ENCODE measurements at regions not wholly inside any gene's neighbourhood (a gene's known extent, or its start where the extent isn't known, plus 50 kb on each side); places are given as distances from the start of the nearest gene placed in this dataset.

GRCh38 chr2:11904029-11904428 lies 157.6 kb downstream of the LPIN1 start:
- Histone ChIP-seq H3K36me3 (no peaks in the 10 kb centered on the region), H3K27ac (no peak overlapping the region), H3K4me3 (no peak overlapping the region), H3K27me3 (replicated peaks) (no peaks in the 10 kb centered on the region), H3K4me1 (replicated peaks) (peaks cover 5% of the 10 kb centered on the region; the same call in 1 of the 2 replicates), H3K9me3 (replicated peaks) (no peaks in the 10 kb centered on the region)
- DNase-seq (ENCODE audit: low read depth in 1 of 2, low spot score in 2 of 2), result no peak

- Histone ChIP-seq H3K4me1 (replicated peaks) (no peaks in the 10 kb centered on the region), H3K27me3 (replicated peaks) (no peaks in the 10 kb centered on the region), H3K27ac (no peak overlapping the region), H3K9me3 (replicated peaks) (no peaks in the 10 kb centered on the region), H3K36me3 (no peaks in the 10 kb centered on the region), H3K4me3 (no peak overlapping the region)
- DNase-seq (ENCODE audit: low read depth in 1 of 2, low spot score in 2 of 2), result no peak
These were observed 158.5 kb downstream of the LPIN1 start for GRCh38 chr2:11904941-11905340.

GRCh38 chr2:11907190-11907589 lies 160.8 kb downstream of the LPIN1 start:
- DNase-seq (ENCODE audit: low read depth in 1 of 2, low spot score in 2 of 2), result no peak
- no peaks in the 10 kb centered on the region for H3K4me1 ChIP-seq (replicated peaks)

GRCh38 chr2:11910971-11911370 lies 164.5 kb downstream of the LPIN1 start:
- H3K27ac ChIP-seq, result no peak overlapping the region
- no peaks in the 10 kb centered on the region for H3K9me3 ChIP-seq (replicated peaks)
- no peak for DNase-seq (ENCODE audit: low read depth in 1 of 2, low spot score in 2 of 2)
- H3K36me3 ChIP-seq, result no peaks in the 10 kb centered on the region
- no peaks in the 10 kb centered on the region for H3K27me3 ChIP-seq (replicated peaks)
- no peaks in the 10 kb centered on the region for H3K4me1 ChIP-seq (replicated peaks)
- no peak overlapping the region for H3K4me3 ChIP-seq

More at GRCh38 chr2:11907190-11907589, 160.8 kb downstream of the LPIN1 start:
- Histone ChIP-seq H3K4me3 (no peak overlapping the region), H3K27me3 (replicated peaks) (no peaks in the 10 kb centered on the region), H3K36me3 (no peaks in the 10 kb centered on the region), H3K27ac (no peak overlapping the region), H3K9me3 (replicated peaks) (no peaks in the 10 kb centered on the region)

GRCh38 chr2:11912980-11913379 lies 166.5 kb downstream of the LPIN1 start:
- DNase-seq (ENCODE audit: low read depth in 1 of 2, low spot score in 2 of 2), result no peak
- H3K36me3 ChIP-seq, result no peaks in the 10 kb centered on the region
- no peaks in the 10 kb centered on the region for H3K27me3 ChIP-seq (replicated peaks)
- no peaks in the 10 kb centered on the region for H3K4me1 ChIP-seq (replicated peaks)
- no peak overlapping the region for H3K4me3 ChIP-seq
- H3K27ac ChIP-seq, result no peak overlapping the region
- H3K9me3 ChIP-seq (replicated peaks), result no peaks in the 10 kb centered on the region

GRCh38 chr2:11914455-11914854 lies 168.0 kb downstream of the LPIN1 start:
- DNase-seq (ENCODE audit: low read depth in 1 of 2, low spot score in 2 of 2), result no peak
- H3K27ac ChIP-seq, result no peak overlapping the region
- no peak overlapping the region for H3K4me3 ChIP-seq

GRCh38 chr2:11915650-11916049 lies 169.2 kb downstream of the LPIN1 start:
- H3K36me3 ChIP-seq, result no peaks in the 10 kb centered on the region
- no peaks in the 10 kb centered on the region for H3K9me3 ChIP-seq (replicated peaks)
- no peaks in the 10 kb centered on the region for H3K4me1 ChIP-seq (replicated peaks)
- H3K4me3 ChIP-seq, result no peak overlapping the region
- DNase-seq (ENCODE audit: low read depth in 1 of 2, low spot score in 2 of 2), result no peak
- no peak overlapping the region for H3K27ac ChIP-seq
- no peaks in the 10 kb centered on the region for H3K27me3 ChIP-seq (replicated peaks)

More at GRCh38 chr2:11914455-11914854, 168.0 kb downstream of the LPIN1 start:
- H3K36me3 ChIP-seq, result no peaks in the 10 kb centered on the region
- no peaks in the 10 kb centered on the region for H3K4me1 ChIP-seq (replicated peaks)
- H3K9me3 ChIP-seq (replicated peaks), result no peaks in the 10 kb centered on the region
- H3K27me3 ChIP-seq (replicated peaks), result no peaks in the 10 kb centered on the region

- H3K9me3 ChIP-seq (replicated peaks), result no peaks in the 10 kb centered on the region
- no peak for DNase-seq (ENCODE audit: low read depth in 1 of 2, low spot score in 2 of 2)
- no peaks in the 10 kb centered on the region for H3K4me1 ChIP-seq (replicated peaks)
- no peak overlapping the region for H3K27ac ChIP-seq
- no peak overlapping the region for H3K4me3 ChIP-seq
- H3K27me3 ChIP-seq (replicated peaks), result no peaks in the 10 kb centered on the region
- H3K36me3 ChIP-seq, result no peaks in the 10 kb centered on the region
These were observed 173.5 kb downstream of the LPIN1 start for GRCh38 chr2:11919953-11920352.

GRCh38 chr2:11920993-11921583 lies 174.7 kb downstream of the LPIN1 start:
- Histone ChIP-seq H3K27ac (no peak overlapping the region), H3K27me3 (replicated peaks) (no peaks in the 10 kb centered on the region), H3K9me3 (replicated peaks) (no peaks in the 10 kb centered on the region), H3K4me1 (replicated peaks) (no peaks in the 10 kb centered on the region), H3K4me3 (no peak overlapping the region), H3K36me3 (no peaks in the 10 kb centered on the region)
- no peak for DNase-seq (ENCODE audit: low read depth in 1 of 2, low spot score in 2 of 2)

GRCh38 chr2:11922294-11922693 lies 175.9 kb downstream of the LPIN1 start:
- Histone ChIP-seq H3K36me3 (no peaks in the 10 kb centered on the region), H3K9me3 (replicated peaks) (no peaks in the 10 kb centered on the region), H3K27ac (no peak overlapping the region), H3K4me3 (no peak overlapping the region), H3K27me3 (replicated peaks) (no peaks in the 10 kb centered on the region), H3K4me1 (replicated peaks) (no peaks in the 10 kb centered on the region)
- no peak for DNase-seq (ENCODE audit: low read depth in 1 of 2, low spot score in 2 of 2)

GRCh38 chr2:11923935-11924334 lies 177.5 kb downstream of the LPIN1 start:
- H3K36me3 ChIP-seq, result no peaks in the 10 kb centered on the region
- H3K27me3 ChIP-seq (replicated peaks), result no peaks in the 10 kb centered on the region
- no peak overlapping the region for H3K27ac ChIP-seq
- no peak overlapping the region for H3K4me3 ChIP-seq
- no peaks in the 10 kb centered on the region for H3K9me3 ChIP-seq (replicated peaks)
- DNase-seq (ENCODE audit: low read depth in 1 of 2, low spot score in 2 of 2), result no peak
- no peaks in the 10 kb centered on the region for H3K4me1 ChIP-seq (replicated peaks)

- H3K4me3 ChIP-seq, result no peak overlapping the region
- DNase-seq (ENCODE audit: low read depth in 1 of 2, low spot score in 2 of 2), result no peak
- no peak overlapping the region for H3K27ac ChIP-seq
- no peaks in the 10 kb centered on the region for H3K4me1 ChIP-seq (replicated peaks)
- no peaks in the 10 kb centered on the region for H3K36me3 ChIP-seq
- H3K9me3 ChIP-seq (replicated peaks), result no peaks in the 10 kb centered on the region
- no peaks in the 10 kb centered on the region for H3K27me3 ChIP-seq (replicated peaks)
These were observed 179.0 kb downstream of the LPIN1 start for GRCh38 chr2:11925295-11926066.

- Histone ChIP-seq H3K4me1 (replicated peaks) (no peaks in the 10 kb centered on the region), H3K9me3 (replicated peaks) (no peaks in the 10 kb centered on the region), H3K27me3 (replicated peaks) (no peaks in the 10 kb centered on the region), H3K4me3 (no peak overlapping the region), H3K27ac (no peak overlapping the region), H3K36me3 (no peaks in the 10 kb centered on the region)
- DNase-seq (ENCODE audit: low read depth in 1 of 2, low spot score in 2 of 2), result no peak
These were observed 183.9 kb downstream of the LPIN1 start for GRCh38 chr2:11930211-11930761.

- Histone ChIP-seq H3K4me3 (no peak overlapping the region), H3K9me3 (replicated peaks) (no peaks in the 10 kb centered on the region)
- DNase-seq (ENCODE audit: low read depth in 1 of 2, low spot score in 2 of 2), result no peak
These were observed 185.6 kb downstream of the LPIN1 start for GRCh38 chr2:11932048-11932512.

More at GRCh38 chr2:11932048-11932512, 185.6 kb downstream of the LPIN1 start:
- Histone ChIP-seq H3K27ac (no peak overlapping the region), H3K27me3 (replicated peaks) (no peaks in the 10 kb centered on the region), H3K4me1 (replicated peaks) (no peaks in the 10 kb centered on the region), H3K36me3 (no peaks in the 10 kb centered on the region)
